Naive thymus-derived CD4-positive, alpha-beta T cell (primary cell): ENCODE measurements at regions not wholly inside any gene's neighbourhood (a gene's known extent, or its start where the extent isn't known, plus 50 kb on each side); places are given as distances from the start of the nearest gene placed in this dataset.

Source experiments
- ATAC-seq: fragments of 150-1000 bp; cut with Tn5 transposase; 2 replicates; pipeline ENCODE4 v1.10.0; 2021; ENCODE audit warnings: mild to moderate bottlenecking, moderate library complexity
- CTCF ChIA-PET: fragments of 350-600 bp; sonication (Branson Sonifier 250); formaldehyde crosslinking; loops from one replicate; lab custom pipeline; 2021; ENCODE audit warnings: antibody characterized with exemption; lab: Charles Lee
- POLR2A ChIA-PET: fragments of 350-600 bp; sonication (Branson Sonifier 250); formaldehyde crosslinking; loops from one replicate; lab custom pipeline; 2021; ENCODE audit warnings: antibody characterized with exemption, inconsistent platforms; lab: Charles Lee
- DNase-seq, 9 donors: peaks; one replicate each; pipeline versions ENCODE4 v3.0.0 to v3.0.0-alpha.2; 2020 to 2022; ENCODE audit warnings: mixed read lengths in 1 of 9
- H3K27ac ChIP-seq: one replicate; pipeline ENCODE4 v1.7.0; 2013; ENCODE audit warnings: mild to moderate bottlenecking, low read depth, low read length, moderate library complexity
- H3K27me3 ChIP-seq, 2 donors: one replicate each; pipeline ENCODE4 v1.7.0; 2013; ENCODE audit warnings: low read length in 2 of 2, mild to moderate bottlenecking in 2 of 2, moderate library complexity in 2 of 2; ENCODE audit not compliant: control insufficient read depth in 2 of 2, insufficient read depth in 2 of 2
- H3K36me3 ChIP-seq, 3 experiments: 1 replicate in 2 of 3; 2 replicates in 1 of 3; pipeline ENCODE4 v1.7.0; 2013; ENCODE audit warnings: low read length in 3 of 3, mild to moderate bottlenecking in 3 of 3, moderate library complexity in 1 of 3; ENCODE audit not compliant: insufficient read depth in 3 of 3, control insufficient read depth in 2 of 3
- H3K4me1 ChIP-seq, 2 donors: one replicate each; pipeline ENCODE4 v1.7.0; 2013; ENCODE audit warnings: low read length in 2 of 2, mild to moderate bottlenecking in 2 of 2, moderate library complexity in 1 of 2; ENCODE audit not compliant: control insufficient read depth in 2 of 2, insufficient read depth in 2 of 2
- H3K4me3 ChIP-seq: 2 replicates; pipeline ENCODE4 v1.7.0; 2013; ENCODE audit warnings: mild to moderate bottlenecking, low read length
- H3K9me3 ChIP-seq, 3 experiments: 1 replicate in 2 of 3; 2 replicates in 1 of 3; pipeline ENCODE4 v1.7.0; 2013; ENCODE audit warnings: low read length in 3 of 3; ENCODE audit not compliant: control insufficient read depth in 2 of 3
- H3K27ac Mint-ChIP-seq, 9 donors: one replicate each; pipeline ENCODE4 v1.8.0; 2020 to 2022; ENCODE audit warnings: mixed read lengths in 9 of 9, mild to moderate bottlenecking in 8 of 9, moderate library complexity in 5 of 9, inconsistent platforms in 2 of 9
- H3K27me3 Mint-ChIP-seq, 5 donors: one replicate each; pipeline ENCODE4 v1.8.0; 2021 to 2022; ENCODE audit warnings: mixed read lengths in 5 of 5, mild to moderate bottlenecking in 1 of 5
- H3K36me3 Mint-ChIP-seq, 5 donors: one replicate each; pipeline ENCODE4 v1.8.0; 2020 to 2022; ENCODE audit warnings: mixed read lengths in 5 of 5, mild to moderate bottlenecking in 3 of 5, inconsistent platforms in 1 of 5
- H3K4me1 Mint-ChIP-seq, 7 donors: one replicate each; pipeline ENCODE4 v1.8.0; 2020 to 2022; ENCODE audit warnings: mixed read lengths in 7 of 7, mild to moderate bottlenecking in 3 of 7, inconsistent platforms in 1 of 7
- H3K4me3 Mint-ChIP-seq, 10 donors: one replicate each; pipeline ENCODE4 v1.8.0; 2020 to 2022; ENCODE audit warnings: mild to moderate bottlenecking in 10 of 10, mixed read lengths in 10 of 10, moderate library complexity in 6 of 10, inconsistent platforms in 2 of 10
- H3K9me3 Mint-ChIP-seq, 11 donors: one replicate each; pipeline ENCODE4 v1.8.0; 2020 to 2022; ENCODE audit warnings: mixed read lengths in 11 of 11, mild to moderate bottlenecking in 4 of 11, inconsistent platforms in 1 of 11, moderate library complexity in 1 of 11
- intact Hi-C, 2 donors: fragments of 100-400 bp; cut with micrococcal nuclease; formaldehyde crosslinking; loops; one replicate each; pipeline ENCODE4 v1.15.1; 2023

GRCh38 chr1:175866776-175867175, 123.4 kb upstream of the TNR start:
- H3K27ac Mint-ChIP-seq: no peak overlapping the region
- POLR2A ChIA-PET: no interaction called here
- H3K4me1 Mint-ChIP-seq: peaks cover 0 to 5% (median 0%) of the 10 kb centered on the region in 7 donors

GRCh38 chr1:175865041-175865766, 121.8 kb upstream of the TNR start:
- no peak overlapping the region for H3K27ac ChIP-seq
- H3K9me3 ChIP-seq: no peaks in the 10 kb centered on the region
- Mint-ChIP-seq H3K27ac (no peak overlapping the region), H3K27me3 (peaks cover 0 to 10% (median 0%) of the 10 kb centered on the region in 5 donors), H3K9me3 (no peaks in the 10 kb centered on the region), H3K4me1 (peaks cover 0 to 5% (median 0%) of the 10 kb centered on the region in 7 donors), H3K36me3 (no peaks in the 10 kb centered on the region), H3K4me3 (no peak overlapping the region)
- no peaks in the 10 kb centered on the region for H3K4me1 ChIP-seq
- no peaks in the 10 kb centered on the region for H3K27me3 ChIP-seq
- DNase-seq (no peak), ATAC-seq (no peak)
- CTCF ChIA-PET: no interaction called here
- POLR2A ChIA-PET: no interaction called here
- H3K36me3 ChIP-seq: no peaks in the 10 kb centered on the region
- H3K4me3 ChIP-seq: no peak overlapping the region
- intact Hi-C loops: no loop called here

More at GRCh38 chr1:175866776-175867175, 123.4 kb upstream of the TNR start:
- no peaks in the 10 kb centered on the region for H3K36me3 Mint-ChIP-seq
- CTCF ChIA-PET: no interaction called here
- peaks cover 0 to 10% (median 0%) of the 10 kb centered on the region in 5 donors for H3K27me3 Mint-ChIP-seq
- Histone ChIP-seq H3K4me3 (no peak overlapping the region), H3K27ac (no peak overlapping the region), H3K4me1 (no peaks in the 10 kb centered on the region), H3K36me3 (no peaks in the 10 kb centered on the region), H3K9me3 (no peaks in the 10 kb centered on the region), H3K27me3 (no peaks in the 10 kb centered on the region)
- H3K9me3 Mint-ChIP-seq: no peaks in the 10 kb centered on the region
- intact Hi-C loops: no loop called here
- ATAC-seq (no peak), DNase-seq (no peak)
- H3K4me3 Mint-ChIP-seq: no peak overlapping the region

- POLR2A ChIA-PET: no interaction called here
These were observed 121.2 kb upstream of the TNR start for GRCh38 chr1:175864625-175865024.

GRCh38 chr1:175864183-175864582, 120.8 kb upstream of the TNR start:
- H3K9me3 ChIP-seq: no peaks in the 10 kb centered on the region
- ATAC-seq (no peak), DNase-seq (no peak)
- intact Hi-C loops: no loop called here
- H3K27me3 Mint-ChIP-seq: peaks cover 0 to 10% (median 4%) of the 10 kb centered on the region in 5 donors
- no peaks in the 10 kb centered on the region for H3K36me3 ChIP-seq
- no peak overlapping the region for H3K27ac Mint-ChIP-seq
- no peaks in the 10 kb centered on the region for H3K27me3 ChIP-seq
- no peaks in the 10 kb centered on the region for H3K4me1 ChIP-seq
- POLR2A ChIA-PET: no interaction called here
- H3K4me3 ChIP-seq: no peak overlapping the region
- no peak overlapping the region for H3K4me3 Mint-ChIP-seq
- H3K4me1 Mint-ChIP-seq: peaks cover 0 to 5% (median 0%) of the 10 kb centered on the region in 7 donors
- H3K36me3 Mint-ChIP-seq: no peaks in the 10 kb centered on the region
- no peak overlapping the region for H3K27ac ChIP-seq
- CTCF ChIA-PET: no interaction called here
- no peaks in the 10 kb centered on the region for H3K9me3 Mint-ChIP-seq

More at GRCh38 chr1:175864625-175865024, 121.2 kb upstream of the TNR start:
- peaks cover 0 to 10% (median 4%) of the 10 kb centered on the region in 5 donors for H3K27me3 Mint-ChIP-seq
- no peak overlapping the region for H3K4me3 Mint-ChIP-seq
- Histone ChIP-seq H3K4me3 (no peak overlapping the region), H3K9me3 (no peaks in the 10 kb centered on the region), H3K36me3 (no peaks in the 10 kb centered on the region), H3K27ac (no peak overlapping the region), H3K4me1 (no peaks in the 10 kb centered on the region), H3K27me3 (no peaks in the 10 kb centered on the region)
- no peaks in the 10 kb centered on the region for H3K9me3 Mint-ChIP-seq
- no peak for DNase-seq
- CTCF ChIA-PET: no interaction called here
- intact Hi-C loops: no loop called here
- ATAC-seq: no peak
- H3K4me1 Mint-ChIP-seq: peaks cover 0 to 5% (median 0%) of the 10 kb centered on the region in 7 donors
- no peaks in the 10 kb centered on the region for H3K36me3 Mint-ChIP-seq
- H3K27ac Mint-ChIP-seq: no peak overlapping the region

- H3K27ac Mint-ChIP-seq: no peak overlapping the region
- Histone ChIP-seq H3K4me3 (no peak overlapping the region), H3K27me3 (no peaks in the 10 kb centered on the region), H3K9me3 (no peaks in the 10 kb centered on the region), H3K4me1 (no peaks in the 10 kb centered on the region), H3K27ac (no peak overlapping the region), H3K36me3 (no peaks in the 10 kb centered on the region)
- ChIA-PET CTCF (no interaction called here), POLR2A (no interaction called here)
- no peak for DNase-seq
- ATAC-seq: no peak
- intact Hi-C loops: no loop called here
- H3K4me1 Mint-ChIP-seq: peaks cover 0 to 5% (median 0%) of the 10 kb centered on the region in 7 donors
- H3K9me3 Mint-ChIP-seq: no peaks in the 10 kb centered on the region
- H3K27me3 Mint-ChIP-seq: peaks cover 0 to 10% (median 4%) of the 10 kb centered on the region in 5 donors
- H3K36me3 Mint-ChIP-seq: no peaks in the 10 kb centered on the region
- H3K4me3 Mint-ChIP-seq: no peak overlapping the region
These were observed 120.1 kb upstream of the TNR start for GRCh38 chr1:175863299-175864050.

- Histone ChIP-seq H3K9me3 (no peaks in the 10 kb centered on the region), H3K4me1 (no peaks in the 10 kb centered on the region), H3K36me3 (no peaks in the 10 kb centered on the region), H3K27ac (no peak overlapping the region), H3K27me3 (no peaks in the 10 kb centered on the region), H3K4me3 (no peak overlapping the region)
- ATAC-seq: no peak
- Mint-ChIP-seq H3K27me3 (peaks cover 0 to 10% (median 6%) of the 10 kb centered on the region in 5 donors), H3K27ac (no peak overlapping the region), H3K4me1 (peaks cover 0 to 5% (median 0%) of the 10 kb centered on the region in 7 donors), H3K9me3 (no peaks in the 10 kb centered on the region), H3K36me3 (no peaks in the 10 kb centered on the region), H3K4me3 (no peak overlapping the region)
- CTCF ChIA-PET: no interaction called here
- no peak for DNase-seq
- intact Hi-C loops: no loop called here
- POLR2A ChIA-PET: no interaction called here
These were observed 119.0 kb upstream of the TNR start for GRCh38 chr1:175862408-175862807.
